ENCODE measurements at regions not wholly inside any gene's neighbourhood (a gene's known extent, or its start where the extent isn't known, plus 50 kb on each side); places are given as distances from the start of the nearest gene placed in this dataset.
A peak's percentile ranks its signal among the peaks of the same experiment; 100 is the strongest.

DNA sequence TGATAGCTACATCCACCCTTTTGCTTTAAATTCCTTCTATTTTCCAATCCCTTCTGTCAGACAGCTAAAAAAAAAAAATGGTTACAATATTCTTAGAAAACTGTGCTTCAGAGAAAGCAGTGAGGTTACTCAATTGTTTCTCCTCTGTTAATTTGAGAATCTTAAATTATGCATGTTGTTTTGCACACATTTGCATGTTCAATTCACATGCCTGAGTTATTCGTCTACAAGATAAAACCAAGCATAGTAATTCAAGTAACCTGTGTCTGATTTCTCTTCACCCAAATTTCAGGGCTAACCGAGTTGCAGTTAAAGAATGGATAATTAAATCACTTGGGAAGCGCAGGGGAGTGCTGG is 81.0 kb upstream of the MED13L start:
- no peak for TF ChIP-seq FOXP2 (optimal IDR thresholded peaks at IDR 0.05; ENCODE audit: borderline replicate concordance, extremely low read depth, extremely low read length, insufficient read depth)
- TF ChIP-seq REST (IDR thresholded peaks at IDR 0.05; ENCODE audit: insufficient read depth in 1 of 2, low read depth in 2 of 2, low read length in 2 of 2): no peak
- no peak for TF ChIP-seq POLR2AphosphoS5 (IDR thresholded peaks at IDR 0.05; ENCODE audit: low read depth, low read length)
- no peak for TF ChIP-seq TAF1 (IDR thresholded peaks at IDR 0.05; ENCODE audit: borderline replicate concordance, insufficient read depth, low read length)
- TF ChIP-seq SIN3A (IDR thresholded peaks at IDR 0.05; ENCODE audit: borderline replicate concordance, insufficient read depth, low read length): no peak

DNA sequence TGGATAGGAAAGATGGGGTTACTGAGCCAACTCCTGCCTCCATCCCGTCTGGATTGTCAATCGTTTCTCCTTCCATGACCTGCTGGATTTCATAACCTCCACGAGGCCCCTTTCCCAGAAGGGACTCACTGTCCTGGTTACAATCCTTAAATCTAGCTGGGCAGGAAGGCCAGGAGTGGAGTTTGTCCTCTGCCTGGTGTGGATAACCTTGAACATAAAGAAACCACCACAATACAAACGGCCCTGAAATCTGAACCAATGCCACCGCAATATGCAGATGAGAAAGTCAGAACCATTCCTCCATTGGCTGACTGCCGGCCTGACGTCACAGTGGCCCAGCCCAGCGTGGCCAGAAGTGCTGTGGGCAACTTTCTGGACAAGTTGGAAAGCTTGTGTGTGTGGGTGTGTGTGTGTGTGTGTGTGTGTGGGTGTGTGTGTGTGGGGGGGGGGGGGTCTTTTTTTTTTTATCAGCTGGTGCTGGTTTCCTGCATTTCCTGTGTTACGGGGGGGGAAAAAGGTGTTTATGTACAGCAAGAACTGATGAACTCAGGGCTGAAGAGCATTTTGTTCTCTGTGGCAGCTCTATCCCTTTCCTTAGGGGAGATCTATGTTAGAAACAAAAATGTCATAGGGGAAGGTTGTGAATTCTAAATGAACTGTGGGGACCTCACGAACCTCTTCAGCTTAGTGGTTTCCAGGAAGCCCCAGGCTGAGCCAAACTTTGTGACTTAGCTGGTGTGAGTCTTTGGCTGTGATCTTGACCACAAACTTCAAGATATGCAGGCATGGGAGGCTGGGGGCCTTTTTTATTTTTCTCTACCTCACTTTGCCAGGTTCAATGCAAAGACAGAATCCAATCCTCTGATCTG is 81.6 kb upstream of the MED13L start:
- no peak for TF ChIP-seq REST (IDR thresholded peaks at IDR 0.05; ENCODE audit: insufficient read depth in 1 of 2, low read depth in 2 of 2, low read length in 2 of 2)
- peak; percentile 57; the same call in 1 of the 2 replicates for TF ChIP-seq POLR2AphosphoS5 (IDR thresholded peaks at IDR 0.05; ENCODE audit: low read depth, low read length)

DNA sequence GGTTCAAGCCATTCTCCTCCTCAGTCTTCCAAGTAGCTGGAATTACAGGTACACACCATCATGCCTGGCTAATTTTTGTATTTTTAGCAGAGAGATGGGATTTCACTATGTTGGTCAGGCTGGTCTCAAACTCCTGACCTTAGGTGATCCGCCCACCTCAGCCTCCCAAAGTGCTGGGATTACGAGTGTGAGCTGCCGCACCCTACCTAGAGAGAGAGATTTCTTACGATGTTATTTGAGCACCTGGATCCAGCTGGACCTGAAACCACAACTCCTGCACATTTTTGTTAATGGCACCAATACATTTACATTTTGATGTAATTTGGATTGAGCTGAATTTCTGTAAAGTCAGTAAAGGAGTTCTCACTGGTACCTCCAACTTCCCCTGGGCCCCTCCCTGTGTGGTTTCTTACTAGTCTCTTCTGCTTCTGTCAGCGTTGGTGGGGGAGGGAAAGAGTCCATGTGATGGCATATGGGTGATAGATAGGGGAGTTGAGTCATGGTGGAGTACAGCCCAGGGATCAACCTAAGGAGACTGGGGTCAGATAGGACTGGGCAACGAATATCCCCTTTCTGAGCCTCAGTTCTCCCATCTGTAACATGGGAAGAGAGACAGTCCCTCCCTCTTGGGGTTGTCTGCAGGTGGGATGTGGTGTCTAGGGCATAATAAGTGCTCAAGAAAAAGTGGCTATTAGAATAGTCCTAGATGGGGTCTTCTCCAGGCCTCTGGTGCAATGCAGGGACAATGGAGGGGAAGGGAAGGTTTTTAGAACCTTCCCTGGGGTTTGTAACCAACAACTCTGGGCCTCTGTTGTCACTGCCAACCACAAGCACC is 83.3 kb upstream of the MED13L start:
- TF ChIP-seq REST (IDR thresholded peaks at IDR 0.05; ENCODE audit: insufficient read depth in 1 of 2, low read depth in 2 of 2, low read length in 2 of 2) (no peak), SIN3A (IDR thresholded peaks at IDR 0.05; ENCODE audit: borderline replicate concordance, insufficient read depth, low read length) (no peak), POLR2AphosphoS5 (IDR thresholded peaks at IDR 0.05; ENCODE audit: low read depth, low read length) (no peak), FOXP2 (optimal IDR thresholded peaks at IDR 0.05; ENCODE audit: borderline replicate concordance, extremely low read depth, extremely low read length, insufficient read depth) (no peak), TAF1 (IDR thresholded peaks at IDR 0.05; ENCODE audit: borderline replicate concordance, insufficient read depth, low read length) (no peak)

DNA sequence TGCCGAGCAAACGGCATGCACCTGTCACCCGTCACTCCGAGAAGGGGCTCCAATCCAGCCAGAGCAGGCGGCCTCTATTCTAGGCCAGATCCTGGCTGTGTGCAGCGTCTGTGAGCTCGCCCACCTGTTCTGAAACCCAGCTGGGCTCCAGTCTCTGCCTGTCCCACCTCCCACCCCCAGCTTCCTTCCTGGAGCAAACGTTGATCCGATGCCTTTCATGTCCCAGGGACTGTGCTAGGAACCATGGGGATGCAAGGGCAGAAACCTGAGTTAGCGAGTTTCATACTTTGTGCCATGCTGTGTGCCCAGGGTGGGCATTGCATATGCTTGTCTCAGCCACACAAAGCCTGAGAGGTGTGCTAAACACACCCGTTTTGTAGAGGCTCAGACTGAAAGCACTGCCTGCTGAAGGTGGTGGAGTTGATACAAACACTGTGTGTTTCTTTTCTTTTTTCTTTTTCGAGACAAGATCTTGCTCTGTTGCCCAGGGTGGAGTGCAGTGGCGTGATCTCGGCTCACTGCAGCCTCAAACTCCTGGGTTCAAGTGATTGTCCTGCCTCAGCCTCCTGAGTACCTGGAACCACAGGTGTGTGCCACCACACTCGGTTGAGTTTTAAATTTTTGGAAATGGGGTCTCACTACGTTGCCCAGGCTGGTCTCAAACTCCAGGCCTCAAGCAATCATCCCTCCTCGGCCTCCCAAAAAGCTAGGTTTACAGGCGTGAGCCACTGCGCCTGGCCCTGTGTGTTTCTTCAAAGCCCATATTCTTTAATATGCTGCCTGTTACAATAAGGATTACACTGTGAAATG is 84.1 kb upstream of the MED13L start:
- TF ChIP-seq TAF1 (IDR thresholded peaks at IDR 0.05; ENCODE audit: borderline replicate concordance, insufficient read depth, low read length): no peak
- no peak for TF ChIP-seq FOXP2 (optimal IDR thresholded peaks at IDR 0.05; ENCODE audit: borderline replicate concordance, extremely low read depth, extremely low read length, insufficient read depth)
- TF ChIP-seq SIN3A (IDR thresholded peaks at IDR 0.05; ENCODE audit: borderline replicate concordance, insufficient read depth, low read length): no peak
- TF ChIP-seq REST (IDR thresholded peaks at IDR 0.05; ENCODE audit: insufficient read depth in 1 of 2, low read depth in 2 of 2, low read length in 2 of 2): no peak
- TF ChIP-seq POLR2AphosphoS5 (IDR thresholded peaks at IDR 0.05; ENCODE audit: low read depth, low read length): no peak

Data from PFSK-1 (cell line).